Hepatocyte (in vitro differentiated cells): ENCODE measurements at regions not wholly inside any gene's neighbourhood (a gene's known extent, or its start where the extent isn't known, plus 50 kb on each side); places are given as distances from the start of the nearest gene placed in this dataset.

Experiments used
- EZH2 ChIP-seq: fragments of 200-600 bp; sonication (generic); IDR thresholded peaks from 2 replicates; pipeline ENCODE4 v1.6.1; 2016; ENCODE audit warnings: antibody characterized with exemption, mild to moderate bottlenecking, borderline replicate concordance
- EZH2phosphoT487 ChIP-seq: fragments of 200-600 bp; sonication (generic); IDR thresholded peaks from one replicate; pipeline ENCODE4 v1.6.1; 2018; ENCODE audit warnings: antibody characterized with exemption, mild to moderate bottlenecking, low read depth, moderate library complexity; ENCODE audit not compliant: unreplicated experiment, severe bottlenecking
- TF ChIP-seq, protein P1 (sequence below): fragments of 200-600 bp; sonication (generic); IDR thresholded peaks from 2 replicates; pipeline ENCODE4 v1.5.1; 2016; ENCODE audit warnings: antibody characterized with exemption, mild to moderate bottlenecking; ENCODE audit not compliant: poor library complexity

DNA sequence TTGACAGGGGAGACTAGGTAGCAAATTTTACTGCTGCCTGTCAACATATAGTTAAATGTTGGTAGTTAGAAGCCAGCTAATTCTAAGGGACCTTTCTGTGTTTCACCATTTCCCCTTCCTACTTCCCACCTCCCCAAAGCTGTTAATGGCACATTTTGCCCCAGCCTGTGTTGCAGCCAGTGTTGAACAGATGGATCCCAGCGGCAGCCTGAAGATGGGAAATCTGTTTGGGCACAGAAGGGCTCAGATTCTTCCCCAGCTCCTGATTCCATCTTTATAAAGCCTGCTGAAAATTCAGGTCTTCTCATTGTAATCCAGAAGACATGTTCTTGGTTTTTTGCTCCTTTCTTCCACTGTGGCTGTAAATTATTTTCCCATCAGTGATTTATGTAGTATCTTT is 89.0 kb downstream of the SPRY1 start:
- TF ChIP-seq, protein P1, sequence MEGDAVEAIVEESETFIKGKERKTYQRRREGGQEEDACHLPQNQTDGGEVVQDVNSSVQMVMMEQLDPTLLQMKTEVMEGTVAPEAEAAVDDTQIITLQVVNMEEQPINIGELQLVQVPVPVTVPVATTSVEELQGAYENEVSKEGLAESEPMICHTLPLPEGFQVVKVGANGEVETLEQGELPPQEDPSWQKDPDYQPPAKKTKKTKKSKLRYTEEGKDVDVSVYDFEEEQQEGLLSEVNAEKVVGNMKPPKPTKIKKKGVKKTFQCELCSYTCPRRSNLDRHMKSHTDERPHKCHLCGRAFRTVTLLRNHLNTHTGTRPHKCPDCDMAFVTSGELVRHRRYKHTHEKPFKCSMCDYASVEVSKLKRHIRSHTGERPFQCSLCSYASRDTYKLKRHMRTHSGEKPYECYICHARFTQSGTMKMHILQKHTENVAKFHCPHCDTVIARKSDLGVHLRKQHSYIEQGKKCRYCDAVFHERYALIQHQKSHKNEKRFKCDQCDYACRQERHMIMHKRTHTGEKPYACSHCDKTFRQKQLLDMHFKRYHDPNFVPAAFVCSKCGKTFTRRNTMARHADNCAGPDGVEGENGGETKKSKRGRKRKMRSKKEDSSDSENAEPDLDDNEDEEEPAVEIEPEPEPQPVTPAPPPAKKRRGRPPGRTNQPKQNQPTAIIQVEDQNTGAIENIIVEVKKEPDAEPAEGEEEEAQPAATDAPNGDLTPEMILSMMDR: no peak
- TF ChIP-seq EZH2 (no peak), EZH2phosphoT487 (no peak)
